ENCODE measurements at regions not wholly inside any gene's neighbourhood (a gene's known extent, or its start where the extent isn't known, plus 50 kb on each side); places are given as distances from the start of the nearest gene placed in this dataset.
A peak's percentile ranks its signal among the peaks of the same experiment; 100 is the strongest.

- no peak for DNase-seq (ENCODE audit: low spot score)
- Histone ChIP-seq H3K9ac (ENCODE audit: low read depth, low read length, poor library complexity) (no peak overlapping the region), H3K14ac (ENCODE audit: low read length) (no peak overlapping the region), H4K91ac (ENCODE audit: low read depth, low read length, poor library complexity) (no peak overlapping the region), H2BK5ac (ENCODE audit: low read length) (peak overlapping the region; percentile 54), H3K4me1 (ENCODE audit: control insufficient read depth in 2 of 2, insufficient read depth in 1 of 2, low read depth in 1 of 2, low read length in 2 of 2) (peaks cover 0 to 12% of the 10 kb centered on the region in 2 donors), H3K36me3 (replicated peaks in 1 of 2; ENCODE audit: control insufficient read depth in 2 of 2, insufficient read depth in 2 of 2, low read length in 2 of 2) (no peaks in the 10 kb centered on the region), H4K8ac (ENCODE audit: low read depth, low read length) (no peak overlapping the region), H2AFZ (ENCODE audit: low read length) (no peak overlapping the region), H3K79me1 (ENCODE audit: low read depth, low read length) (no peaks in the 10 kb centered on the region), H3K18ac (ENCODE audit: low read length) (peak overlapping the region; percentile 44), H3K4me2 (ENCODE audit: insufficient read depth, low read length, poor library complexity, severe bottlenecking) (no peak overlapping the region), H3K27ac (replicated peaks; ENCODE audit: low read length) (no peak overlapping the region), H3K23ac (ENCODE audit: low read depth, low read length, poor library complexity) (no peak overlapping the region), H3K4ac (ENCODE audit: low read length) (no peak overlapping the region), H2BK12ac (ENCODE audit: low read length) (no peak overlapping the region), H2AK5ac (ENCODE audit: low read depth, low read length) (no peak overlapping the region), H3K4me3 (ENCODE audit: low read length in 2 of 2) (no peak overlapping the region), H3K9me3 (replicated peaks in 1 of 2; ENCODE audit: control insufficient read depth in 2 of 2, insufficient read depth in 1 of 2, low read depth in 1 of 2, low read length in 2 of 2) (no peaks in the 10 kb centered on the region), H2BK120ac (ENCODE audit: low read depth, low read length) (no peak overlapping the region), H2BK15ac (ENCODE audit: low read length) (no peak overlapping the region), H3K27me3 (ENCODE audit: control insufficient read depth in 3 of 3, insufficient read depth in 3 of 3, low read depth in 1 of 3, low read length in 3 of 3) (peaks cover 0 to 16% (median 0%) of the 10 kb centered on the region in 3 experiments)
- no CpG with 5 or more reads among the region's 14 CpGs for WGBS, 2 donors (ENCODE audit: extremely low coverage in 2 of 2, insufficient read length in 2 of 2, insufficient replicate concordance in 1 of 2)
Observed at GRCh38 chr18:78820161-78820834, 159.3 kb upstream of the SALL3 start.

- no peaks in the 10 kb centered on the region for H3K9me3 ChIP-seq (replicated peaks in 1 of 2; ENCODE audit: control insufficient read depth in 2 of 2, insufficient read depth in 1 of 2, low read depth in 1 of 2, low read length in 2 of 2)
- no peaks in the 10 kb centered on the region for H3K79me1 ChIP-seq (ENCODE audit: low read depth, low read length)
- H2BK12ac ChIP-seq (ENCODE audit: low read length) = no peak overlapping the region
- H3K18ac ChIP-seq (ENCODE audit: low read length) = peak overlapping the region; percentile 33
- H3K23ac ChIP-seq (ENCODE audit: low read depth, low read length, poor library complexity) = no peak overlapping the region
- no peaks in the 10 kb centered on the region for H3K36me3 ChIP-seq (replicated peaks in 1 of 2; ENCODE audit: control insufficient read depth in 2 of 2, insufficient read depth in 2 of 2, low read length in 2 of 2)
- WGBS, 2 donors (ENCODE audit: extremely low coverage in 2 of 2, insufficient read length in 2 of 2, insufficient replicate concordance in 1 of 2) = no CpG with 5 or more reads among the region's 9 CpGs
- H2AK5ac ChIP-seq (ENCODE audit: low read depth, low read length) = no peak overlapping the region
- no peak overlapping the region for H2BK5ac ChIP-seq (ENCODE audit: low read length)
- peaks cover 0 to 13% (median 0%) of the 10 kb centered on the region in 3 experiments for H3K27me3 ChIP-seq (ENCODE audit: control insufficient read depth in 3 of 3, insufficient read depth in 3 of 3, low read depth in 1 of 3, low read length in 3 of 3)
- H2AFZ ChIP-seq (ENCODE audit: low read length) = no peak overlapping the region
- no peak overlapping the region for H3K4ac ChIP-seq (ENCODE audit: low read length)
- peaks cover 0 to 13% of the 10 kb centered on the region in 2 donors for H3K4me1 ChIP-seq (ENCODE audit: control insufficient read depth in 2 of 2, insufficient read depth in 1 of 2, low read depth in 1 of 2, low read length in 2 of 2)
- no peak overlapping the region for H3K9ac ChIP-seq (ENCODE audit: low read depth, low read length, poor library complexity)
- no peak overlapping the region for H3K4me3 ChIP-seq (ENCODE audit: low read length in 2 of 2)
- no peak for DNase-seq (ENCODE audit: low spot score)
- no peak overlapping the region for H3K14ac ChIP-seq (ENCODE audit: low read length)
- H4K91ac ChIP-seq (ENCODE audit: low read depth, low read length, poor library complexity) = no peak overlapping the region
- H2BK120ac ChIP-seq (ENCODE audit: low read depth, low read length) = no peak overlapping the region
- H2BK15ac ChIP-seq (ENCODE audit: low read length) = no peak overlapping the region
- H4K8ac ChIP-seq (ENCODE audit: low read depth, low read length) = no peak overlapping the region
- no peak overlapping the region for H3K27ac ChIP-seq (replicated peaks; ENCODE audit: low read length)
- no peak overlapping the region for H3K4me2 ChIP-seq (ENCODE audit: insufficient read depth, low read length, poor library complexity, severe bottlenecking)
Observed at GRCh38 chr18:78821396-78821795, 158.2 kb upstream of the SALL3 start.

- Histone ChIP-seq H3K4me3 (ENCODE audit: low read length in 2 of 2) (no peak overlapping the region), H2BK12ac (ENCODE audit: low read length) (no peak overlapping the region), H2AK5ac (ENCODE audit: low read depth, low read length) (no peak overlapping the region), H3K27ac (replicated peaks; ENCODE audit: low read length) (no peak overlapping the region), H3K9me3 (replicated peaks in 1 of 2; ENCODE audit: control insufficient read depth in 2 of 2, insufficient read depth in 1 of 2, low read depth in 1 of 2, low read length in 2 of 2) (no peaks in the 10 kb centered on the region), H3K36me3 (replicated peaks in 1 of 2; ENCODE audit: control insufficient read depth in 2 of 2, insufficient read depth in 2 of 2, low read length in 2 of 2) (no peaks in the 10 kb centered on the region), H3K79me1 (ENCODE audit: low read depth, low read length) (no peaks in the 10 kb centered on the region), H3K4me2 (ENCODE audit: insufficient read depth, low read length, poor library complexity, severe bottlenecking) (no peak overlapping the region), H3K18ac (ENCODE audit: low read length) (peak overlapping the region; percentile 87), H2AFZ (ENCODE audit: low read length) (no peak overlapping the region), H3K27me3 (ENCODE audit: control insufficient read depth in 3 of 3, insufficient read depth in 3 of 3, low read depth in 1 of 3, low read length in 3 of 3) (peaks cover 0 to 13% (median 0%) of the 10 kb centered on the region in 3 experiments), H2BK15ac (ENCODE audit: low read length) (no peak overlapping the region), H3K14ac (ENCODE audit: low read length) (no peak overlapping the region), H3K9ac (ENCODE audit: low read depth, low read length, poor library complexity) (no peak overlapping the region), H4K91ac (ENCODE audit: low read depth, low read length, poor library complexity) (no peak overlapping the region), H3K23ac (ENCODE audit: low read depth, low read length, poor library complexity) (peak overlapping the region; percentile 44), H2BK120ac (ENCODE audit: low read depth, low read length) (no peak overlapping the region), H2BK5ac (ENCODE audit: low read length) (no peak overlapping the region), H3K4ac (ENCODE audit: low read length) (no peak overlapping the region), H3K4me1 (ENCODE audit: control insufficient read depth in 2 of 2, insufficient read depth in 1 of 2, low read depth in 1 of 2, low read length in 2 of 2) (peaks cover 0 to 15% of the 10 kb centered on the region in 2 donors), H4K8ac (ENCODE audit: low read depth, low read length) (no peak overlapping the region)
- no CpG with 5 or more reads among the region's 27 CpGs for whole genome bisulfite sequencing, 2 donors (ENCODE audit: extremely low coverage in 2 of 2, insufficient read length in 2 of 2, insufficient replicate concordance in 1 of 2)
- no peak for DNase-seq (ENCODE audit: low spot score)
Observed at GRCh38 chr18:78822171-78822948, 157.3 kb upstream of the SALL3 start.

GRCh38 chr18:78822949-78823285, 156.7 kb upstream of the SALL3 start:
- H3K4me1 ChIP-seq (ENCODE audit: control insufficient read depth in 2 of 2, insufficient read depth in 1 of 2, low read depth in 1 of 2, low read length in 2 of 2) = peaks cover 0 to 18% of the 10 kb centered on the region in 2 donors
- H4K91ac ChIP-seq (ENCODE audit: low read depth, low read length, poor library complexity) = no peak overlapping the region
- H2AK5ac ChIP-seq (ENCODE audit: low read depth, low read length) = no peak overlapping the region
- H3K14ac ChIP-seq (ENCODE audit: low read length) = no peak overlapping the region
- WGBS, 2 donors (ENCODE audit: extremely low coverage in 2 of 2, insufficient read length in 2 of 2, insufficient replicate concordance in 1 of 2) = no CpG with 5 or more reads among the region's 15 CpGs
- H3K27me3 ChIP-seq (ENCODE audit: control insufficient read depth in 3 of 3, insufficient read depth in 3 of 3, low read depth in 1 of 3, low read length in 3 of 3) = peaks cover 0 to 13% (median 0%) of the 10 kb centered on the region in 3 experiments
- no peak for DNase-seq (ENCODE audit: low spot score)
- no peak overlapping the region for H3K4me2 ChIP-seq (ENCODE audit: insufficient read depth, low read length, poor library complexity, severe bottlenecking)
- no peak overlapping the region for H3K23ac ChIP-seq (ENCODE audit: low read depth, low read length, poor library complexity)
- H3K27ac ChIP-seq (replicated peaks; ENCODE audit: low read length) = no peak overlapping the region
- no peak overlapping the region for H4K8ac ChIP-seq (ENCODE audit: low read depth, low read length)
- no peaks in the 10 kb centered on the region for H3K9me3 ChIP-seq (replicated peaks in 1 of 2; ENCODE audit: control insufficient read depth in 2 of 2, insufficient read depth in 1 of 2, low read depth in 1 of 2, low read length in 2 of 2)
- no peaks in the 10 kb centered on the region for H3K79me1 ChIP-seq (ENCODE audit: low read depth, low read length)
- H3K18ac ChIP-seq (ENCODE audit: low read length) = no peak overlapping the region
- no peak overlapping the region for H3K4ac ChIP-seq (ENCODE audit: low read length)
- H2BK12ac ChIP-seq (ENCODE audit: low read length) = no peak overlapping the region
- H3K36me3 ChIP-seq (replicated peaks in 1 of 2; ENCODE audit: control insufficient read depth in 2 of 2, insufficient read depth in 2 of 2, low read length in 2 of 2) = no peaks in the 10 kb centered on the region
- no peak overlapping the region for H2BK15ac ChIP-seq (ENCODE audit: low read length)
- H2BK120ac ChIP-seq (ENCODE audit: low read depth, low read length) = no peak overlapping the region
- no peak overlapping the region for H3K4me3 ChIP-seq (ENCODE audit: low read length in 2 of 2)
- H3K9ac ChIP-seq (ENCODE audit: low read depth, low read length, poor library complexity) = no peak overlapping the region
- H2AFZ ChIP-seq (ENCODE audit: low read length) = no peak overlapping the region
- no peak overlapping the region for H2BK5ac ChIP-seq (ENCODE audit: low read length)

Data from neuronal stem cell (in vitro differentiated cells).